Neural cell (in vitro differentiated cells): ENCODE measurements at regions not wholly inside any gene's neighbourhood (a gene's known extent, or its start where the extent isn't known, plus 50 kb on each side); places are given as distances from the start of the nearest gene placed in this dataset.

Experiments used
- CTCF ChIP-seq: fragments of 450-650 bp; IDR thresholded peaks from 2 replicates; pipeline ENCODE4 v1.5.1; 2014; ENCODE audit warnings: antibody characterized with exemption, mild to moderate bottlenecking, moderate library complexity; ENCODE audit not compliant: poor library complexity, severe bottlenecking
- EP300 ChIP-seq: fragments of 450-650 bp; conservative IDR thresholded peaks from 2 replicates; pipeline ENCODE4 v1.6.1; 2014; ENCODE audit warnings: antibody characterized with exemption, mild to moderate bottlenecking, moderate library complexity; ENCODE audit not compliant: poor library complexity, severe bottlenecking
- POLR2AphosphoS5 ChIP-seq: IDR thresholded peaks from 2 replicates; pipeline ENCODE4 v1.6.1; 2012
- RAD21 ChIP-seq: fragments of 450-650 bp; conservative IDR thresholded peaks from 2 replicates; pipeline ENCODE4 v1.6.1; 2014; ENCODE audit warnings: antibody characterized with exemption, mild to moderate bottlenecking, moderate library complexity

DNA sequence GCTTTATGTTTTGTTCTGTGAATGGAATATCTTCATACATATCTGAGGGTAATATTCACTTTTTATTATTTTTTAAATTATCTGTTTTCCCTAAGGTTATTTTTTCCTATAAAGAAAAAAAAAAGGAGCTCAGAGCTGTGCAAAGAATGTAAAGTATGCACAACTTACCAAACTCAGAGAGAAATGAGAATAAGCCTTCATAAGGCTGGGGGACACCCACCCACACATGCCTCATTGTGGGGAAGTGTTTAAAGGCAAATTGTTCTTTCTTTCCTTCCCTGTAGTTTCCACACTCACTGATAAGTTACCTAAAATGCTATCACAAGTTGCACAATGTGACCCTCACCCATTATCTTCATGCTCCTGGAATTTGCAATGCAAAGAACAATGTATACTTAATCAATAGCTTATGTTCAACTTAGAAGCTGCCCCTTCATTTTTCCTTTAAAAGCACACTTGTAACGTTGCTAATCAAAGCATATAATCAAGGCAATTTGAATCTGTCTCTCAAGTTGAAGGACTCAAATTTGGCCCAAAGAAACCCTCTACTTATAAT, 108.1 kb downstream of the GNAT3 start:
- no peak for TF ChIP-seq CTCF
- TF ChIP-seq EP300, result no peak
- TF ChIP-seq POLR2AphosphoS5, result no peak
- no peak for TF ChIP-seq RAD21
